Activated CD8-positive, alpha-beta T cell treated with anti-CD3 and anti-CD28 coated beads, Interleukin-2, amount 10 ng/mL, durations not matched to agents 7 days and 5 days (primary cell): ENCODE measurements at regions not wholly inside any gene's neighbourhood (a gene's known extent, or its start where the extent isn't known, plus 50 kb on each side); places are given as distances from the start of the nearest gene placed in this dataset.

Experiments used
- ATAC-seq: fragments of 150-1000 bp; cut with Tn5 transposase; one replicate; pipeline ENCODE4 v1.10.0; 2021; ENCODE audit warnings: moderate library complexity
- CTCF ChIA-PET: fragments of 350-600 bp; sonication (Branson Sonifier 250); formaldehyde crosslinking; loops from one replicate; lab custom pipeline; 2021; ENCODE audit warnings: antibody characterized with exemption; lab: Charles Lee
- POLR2A ChIA-PET: fragments of 350-600 bp; sonication (Branson Sonifier 250); formaldehyde crosslinking; loops from one replicate; lab custom pipeline; 2021; ENCODE audit warnings: antibody characterized with exemption; lab: Charles Lee
- DNase-seq: peaks from one replicate; pipeline ENCODE4 v3.0.0-alpha.2; 2020
- H3K27ac Mint-ChIP-seq: one replicate; pipeline ENCODE4 v1.8.0; 2021; ENCODE audit warnings: mild to moderate bottlenecking, mixed read lengths
- H3K27me3 Mint-ChIP-seq: one replicate; pipeline ENCODE4 v1.8.0; 2021; ENCODE audit warnings: low read depth, mixed read lengths
- H3K36me3 Mint-ChIP-seq: one replicate; pipeline ENCODE4 v1.8.0; 2021; ENCODE audit warnings: low read depth, mixed read lengths
- H3K4me1 Mint-ChIP-seq: one replicate; pipeline ENCODE4 v1.8.0; 2021; ENCODE audit warnings: low read depth, mixed read lengths
- H3K4me3 Mint-ChIP-seq: one replicate; pipeline ENCODE4 v1.8.0; 2021; ENCODE audit warnings: mild to moderate bottlenecking, mixed read lengths
- H3K9me3 Mint-ChIP-seq: one replicate; pipeline ENCODE4 v1.8.0; 2022; ENCODE audit warnings: mixed read lengths; ENCODE audit not compliant: insufficient read depth

DNA sequence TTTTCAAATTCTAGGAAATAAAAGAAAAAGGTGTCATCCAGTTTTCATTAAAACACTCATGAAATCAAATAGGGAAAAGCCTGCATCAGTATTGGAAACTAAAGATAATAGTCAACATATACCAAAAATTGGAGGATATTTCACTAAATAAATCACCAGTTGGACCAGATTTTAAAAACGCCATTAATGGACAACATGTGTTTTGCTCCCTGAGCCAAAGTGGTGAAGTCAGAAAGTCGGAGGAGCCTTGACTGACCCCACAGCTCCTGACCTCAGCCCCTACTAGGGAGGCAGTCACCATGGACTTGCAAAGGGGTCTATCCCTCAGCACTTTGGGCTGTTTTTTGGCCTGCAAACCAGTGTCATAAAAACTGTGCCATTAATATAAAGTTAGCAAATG, 98.3 kb upstream of the SEC61G start:
- Mint-ChIP-seq H3K9me3 (no peaks in the 10 kb centered on the region), H3K27ac (no peak overlapping the region), H3K4me3 (no peak overlapping the region), H3K4me1 (no peaks in the 10 kb centered on the region), H3K27me3 (peaks cover 2% of the 10 kb centered on the region), H3K36me3 (no peaks in the 10 kb centered on the region)
- CTCF ChIA-PET: no interaction called here
- ATAC-seq: no peak
- DNase-seq: no peak
- POLR2A ChIA-PET: no interaction called here

DNA sequence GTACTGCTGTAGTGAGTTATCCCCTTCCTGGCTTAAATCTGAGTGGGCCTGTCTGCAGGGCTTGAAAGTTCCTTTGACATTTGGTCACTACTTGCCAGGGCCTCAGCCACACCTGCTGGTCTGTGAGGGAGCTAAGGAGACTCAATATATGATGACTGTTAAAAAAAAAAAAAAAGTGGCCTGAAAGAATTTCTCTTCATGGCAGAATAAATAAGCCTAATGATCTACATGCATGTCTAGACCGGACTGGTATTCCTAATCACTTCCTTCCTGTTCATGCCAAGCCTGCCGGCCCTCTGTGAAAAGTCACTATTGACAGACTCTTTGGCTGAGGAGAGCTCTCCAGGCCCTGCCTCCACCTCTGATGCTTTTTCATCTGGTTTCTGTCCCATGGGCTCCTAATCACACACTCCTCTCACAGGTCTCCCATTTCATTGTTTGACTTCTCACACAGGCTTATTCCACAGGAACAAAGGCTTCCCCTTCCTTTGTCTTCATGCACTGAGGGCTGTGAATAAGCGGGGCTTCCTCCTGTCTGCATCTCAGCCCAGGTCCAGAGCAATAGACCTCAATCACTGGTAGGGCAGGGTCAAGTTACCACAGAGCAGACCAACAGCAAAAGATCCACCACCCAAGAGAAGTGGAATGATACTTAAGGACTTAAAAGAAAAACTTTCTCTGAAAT, 99.1 kb upstream of the SEC61G start:
- peaks cover 2% of the 10 kb centered on the region for H3K27me3 Mint-ChIP-seq
- H3K27ac Mint-ChIP-seq: no peak overlapping the region
- CTCF ChIA-PET: no interaction called here
- no peak overlapping the region for H3K4me3 Mint-ChIP-seq
- POLR2A ChIA-PET: no interaction called here
- H3K36me3 Mint-ChIP-seq: no peaks in the 10 kb centered on the region
- no peaks in the 10 kb centered on the region for H3K4me1 Mint-ChIP-seq
- no peak for ATAC-seq
- no peak for DNase-seq
- no peaks in the 10 kb centered on the region for H3K9me3 Mint-ChIP-seq

DNA sequence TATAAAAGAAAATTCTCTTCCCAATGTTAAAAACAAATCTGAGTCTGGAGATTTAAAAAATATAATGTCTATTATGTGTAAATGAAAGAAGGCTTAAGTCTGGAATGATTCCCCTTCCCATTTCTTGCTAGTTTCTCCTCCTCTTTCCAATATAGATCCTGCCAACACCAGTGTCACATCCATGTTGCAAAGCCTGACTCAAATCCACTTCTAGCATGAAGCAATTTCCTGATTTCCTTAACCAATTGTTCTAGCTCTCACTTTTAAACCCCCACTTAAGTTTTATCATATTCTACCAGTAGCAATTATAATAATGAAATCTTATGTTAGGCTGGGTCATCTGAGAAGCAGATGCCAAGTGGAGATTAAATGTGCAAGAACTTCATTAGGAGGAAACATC, 100.1 kb upstream of the SEC61G start:
- ATAC-seq (no peak), DNase-seq (no peak)
- Mint-ChIP-seq H3K4me1 (no peaks in the 10 kb centered on the region), H3K36me3 (no peaks in the 10 kb centered on the region), H3K9me3 (no peaks in the 10 kb centered on the region), H3K4me3 (no peak overlapping the region), H3K27me3 (peaks cover 2% of the 10 kb centered on the region), H3K27ac (no peak overlapping the region)
- POLR2A ChIA-PET: no interaction called here
- CTCF ChIA-PET: no interaction called here

DNA sequence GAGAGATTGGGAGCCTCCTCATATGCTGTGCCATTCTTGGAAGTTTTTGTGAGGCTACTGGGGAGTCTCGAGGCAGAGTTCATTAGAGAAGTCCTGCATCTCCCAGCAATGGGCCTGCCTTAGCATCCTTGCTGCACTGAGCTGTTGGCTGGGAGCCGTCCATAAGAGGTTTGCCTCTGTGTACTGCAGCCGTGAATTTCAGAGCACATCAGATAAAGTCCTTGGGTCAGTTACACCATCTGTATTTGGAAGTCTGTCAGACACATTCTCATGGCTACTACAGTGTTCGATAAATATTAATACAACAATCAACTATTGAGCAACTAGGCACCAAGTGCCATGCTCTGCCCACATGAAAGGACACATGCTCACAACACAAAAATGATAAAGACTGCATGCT, 100.5 kb upstream of the SEC61G start:
- CTCF ChIA-PET: no interaction called here
- ATAC-seq (no peak), DNase-seq (no peak)
- peaks cover 2% of the 10 kb centered on the region for H3K27me3 Mint-ChIP-seq
- POLR2A ChIA-PET: no interaction called here
- no peak overlapping the region for H3K27ac Mint-ChIP-seq
- H3K4me3 Mint-ChIP-seq: no peak overlapping the region
- H3K36me3 Mint-ChIP-seq: no peaks in the 10 kb centered on the region
- H3K9me3 Mint-ChIP-seq: no peaks in the 10 kb centered on the region
- no peaks in the 10 kb centered on the region for H3K4me1 Mint-ChIP-seq

DNA sequence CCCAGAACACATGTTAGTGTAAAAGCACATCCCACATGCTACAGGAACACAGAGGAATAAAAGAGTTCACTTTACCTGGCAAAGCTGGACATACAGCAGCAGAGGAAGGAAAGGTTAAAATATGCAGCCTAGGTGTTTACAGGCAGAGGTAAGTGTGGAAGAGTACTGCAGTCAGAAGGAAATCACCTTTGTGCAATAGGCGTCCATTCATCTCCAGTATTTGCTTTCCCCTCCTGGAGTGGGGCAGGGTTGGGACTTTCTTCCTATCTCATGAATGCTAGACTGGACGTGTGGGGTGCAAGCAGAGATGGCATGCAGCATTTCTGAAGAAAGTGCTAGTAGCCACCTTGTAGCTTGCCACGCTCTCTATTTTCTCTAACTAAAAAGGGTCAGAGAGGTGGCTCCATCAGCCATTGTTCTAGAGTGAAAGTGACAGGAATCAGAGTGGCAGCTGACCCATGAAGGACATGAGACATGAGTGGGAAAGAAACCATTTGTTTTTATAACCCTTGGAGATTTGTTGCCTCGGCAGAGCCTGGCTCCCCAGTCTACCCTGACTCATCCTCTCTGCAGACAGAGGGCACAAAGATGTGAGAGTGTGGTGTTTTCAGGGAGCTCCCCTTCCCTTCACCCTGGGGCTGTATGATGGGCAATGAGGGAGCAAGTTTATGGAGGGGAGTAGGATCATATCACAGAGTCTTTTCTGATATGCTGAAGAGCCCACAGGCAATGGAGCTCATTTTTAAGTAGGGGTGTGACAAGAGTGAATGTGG, 101.2 kb upstream of the SEC61G start:
- Mint-ChIP-seq H3K4me1 (no peaks in the 10 kb centered on the region), H3K9me3 (no peaks in the 10 kb centered on the region), H3K4me3 (no peak overlapping the region), H3K27ac (no peak overlapping the region), H3K27me3 (peaks cover 2% of the 10 kb centered on the region), H3K36me3 (no peaks in the 10 kb centered on the region)
- ChIA-PET POLR2A (no interaction called here), CTCF (no interaction called here)
- DNase-seq (no peak), ATAC-seq (no peak)

DNA sequence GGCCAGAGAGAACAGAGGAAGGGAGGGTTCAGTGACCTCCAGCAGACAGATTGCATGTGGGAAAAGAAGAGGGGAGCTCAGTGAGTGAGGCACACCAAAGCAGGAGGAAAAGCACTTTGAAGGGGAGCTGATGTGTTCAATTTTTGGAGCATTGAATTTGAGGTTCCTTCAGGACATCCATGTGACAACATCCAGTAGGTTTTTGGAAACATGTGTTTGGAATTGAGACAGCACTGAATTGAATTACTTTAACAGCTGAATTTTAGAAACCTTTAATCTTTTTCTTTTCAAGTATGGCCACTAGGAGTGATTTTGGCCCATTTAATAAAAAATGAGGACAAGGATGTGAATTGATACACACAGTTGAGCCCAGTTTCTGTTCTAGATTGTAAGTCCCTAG, 101.8 kb upstream of the SEC61G start:
- peaks cover 2% of the 10 kb centered on the region for H3K27me3 Mint-ChIP-seq
- no peak overlapping the region for H3K4me3 Mint-ChIP-seq
- no peak for DNase-seq
- no peak for ATAC-seq
- H3K4me1 Mint-ChIP-seq: no peaks in the 10 kb centered on the region
- H3K36me3 Mint-ChIP-seq: no peaks in the 10 kb centered on the region
- H3K27ac Mint-ChIP-seq: no peak overlapping the region
- no peaks in the 10 kb centered on the region for H3K9me3 Mint-ChIP-seq
- POLR2A ChIA-PET: no interaction called here
- CTCF ChIA-PET: no interaction called here

DNA sequence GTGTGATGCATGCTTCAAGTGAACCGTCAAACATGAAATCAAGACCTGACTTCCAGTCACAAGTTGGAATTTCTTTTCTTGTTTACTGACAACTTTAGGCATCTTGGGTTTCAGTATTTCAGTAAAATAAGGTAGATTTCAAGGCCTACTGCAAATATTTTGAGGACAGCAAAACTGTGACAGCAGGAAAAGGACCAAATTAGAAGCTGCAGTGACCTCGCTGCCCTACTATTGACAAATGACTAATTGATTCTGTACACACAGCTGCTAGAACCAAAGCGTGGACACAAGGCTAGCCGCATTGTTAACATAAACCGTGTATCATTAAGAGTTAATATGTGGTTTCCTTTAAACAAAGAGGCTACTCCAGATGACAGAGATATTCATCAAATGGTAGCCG, 105.7 kb upstream of the SEC61G start:
- no peak for DNase-seq
- H3K27me3 Mint-ChIP-seq: peaks cover 2% of the 10 kb centered on the region

DNA sequence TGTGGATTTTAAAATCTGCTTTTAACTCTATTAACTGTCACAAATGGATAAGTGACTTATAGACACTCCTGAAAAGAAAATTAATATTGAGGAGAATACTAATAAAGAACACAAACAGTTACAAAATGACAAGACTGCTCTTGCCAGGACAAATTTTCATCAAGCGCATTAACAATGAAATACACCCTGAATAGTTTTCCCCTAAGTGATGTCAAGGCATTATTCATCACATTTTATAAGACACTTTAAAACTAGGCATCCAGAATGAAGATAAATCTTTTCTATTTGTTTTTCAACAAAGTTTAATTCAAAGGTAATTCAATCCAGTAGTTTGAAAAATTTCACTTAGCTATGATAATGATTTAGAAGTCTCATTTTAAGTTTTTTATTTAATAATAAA, 110.5 kb upstream of the SEC61G start:
- POLR2A ChIA-PET: no interaction called here

More for the DNA sequence above, 105.7 kb upstream of the SEC61G start:
- no peaks in the 10 kb centered on the region for H3K4me1 Mint-ChIP-seq
- no peaks in the 10 kb centered on the region for H3K9me3 Mint-ChIP-seq
- no peak overlapping the region for H3K27ac Mint-ChIP-seq
- CTCF ChIA-PET: no interaction called here
- POLR2A ChIA-PET: no interaction called here
- H3K36me3 Mint-ChIP-seq: no peaks in the 10 kb centered on the region
- no peak overlapping the region for H3K4me3 Mint-ChIP-seq
- no peak for ATAC-seq

DNA sequence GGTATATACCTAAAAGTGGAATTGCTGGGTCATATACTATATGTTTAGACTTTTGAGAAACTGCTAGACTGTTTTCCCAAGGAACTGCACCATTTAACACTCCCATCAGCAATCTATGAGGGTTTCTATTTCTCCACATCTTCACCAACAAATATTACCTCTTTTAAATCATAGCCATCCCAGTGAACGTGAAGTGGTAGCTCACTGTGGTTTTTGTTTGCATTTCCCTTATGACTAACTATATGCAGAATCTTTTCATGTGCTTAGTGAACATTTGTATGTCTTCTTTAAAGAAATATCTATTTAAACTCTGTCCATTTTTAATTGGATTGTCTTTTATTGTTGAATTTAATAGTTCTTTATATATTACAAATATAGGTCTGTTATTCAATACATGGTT, 115.8 kb upstream of the SEC61G start:
- no peaks in the 10 kb centered on the region for H3K36me3 Mint-ChIP-seq
- ChIA-PET POLR2A (no interaction called here), CTCF (no interaction called here)
- no peak overlapping the region for H3K27ac Mint-ChIP-seq
- H3K4me3 Mint-ChIP-seq: no peak overlapping the region
- no peaks in the 10 kb centered on the region for H3K27me3 Mint-ChIP-seq
- ATAC-seq (no peak), DNase-seq (no peak)
- H3K9me3 Mint-ChIP-seq: no peaks in the 10 kb centered on the region
- no peaks in the 10 kb centered on the region for H3K4me1 Mint-ChIP-seq

More for the DNA sequence above, 110.5 kb upstream of the SEC61G start:
- ATAC-seq (no peak), DNase-seq (no peak)
- Mint-ChIP-seq H3K4me1 (no peaks in the 10 kb centered on the region), H3K36me3 (no peaks in the 10 kb centered on the region), H3K4me3 (no peak overlapping the region), H3K27ac (no peak overlapping the region), H3K9me3 (no peaks in the 10 kb centered on the region), H3K27me3 (no peaks in the 10 kb centered on the region)
- CTCF ChIA-PET: no interaction called here

DNA sequence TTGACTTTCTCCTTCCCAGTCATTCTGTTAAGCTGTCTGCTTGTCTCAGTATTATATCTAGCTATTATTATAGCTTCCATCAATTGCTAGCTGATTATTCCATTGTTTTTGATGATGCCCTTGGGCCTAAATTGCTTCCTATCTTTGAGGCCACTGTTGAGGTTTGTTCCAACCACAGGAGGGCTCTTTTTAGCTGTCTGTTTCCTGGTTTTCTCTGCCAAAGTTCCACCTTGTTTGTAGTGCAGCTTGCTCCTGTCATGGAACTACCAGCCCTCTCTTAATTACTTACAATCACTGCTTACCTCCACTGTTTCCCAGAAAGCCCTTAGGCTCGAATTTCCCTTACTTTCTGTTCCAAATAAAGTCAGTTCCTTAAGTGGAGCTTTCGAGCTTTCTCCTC, 118.7 kb upstream of the SEC61G start:
- H3K27ac Mint-ChIP-seq: no peak overlapping the region

DNA sequence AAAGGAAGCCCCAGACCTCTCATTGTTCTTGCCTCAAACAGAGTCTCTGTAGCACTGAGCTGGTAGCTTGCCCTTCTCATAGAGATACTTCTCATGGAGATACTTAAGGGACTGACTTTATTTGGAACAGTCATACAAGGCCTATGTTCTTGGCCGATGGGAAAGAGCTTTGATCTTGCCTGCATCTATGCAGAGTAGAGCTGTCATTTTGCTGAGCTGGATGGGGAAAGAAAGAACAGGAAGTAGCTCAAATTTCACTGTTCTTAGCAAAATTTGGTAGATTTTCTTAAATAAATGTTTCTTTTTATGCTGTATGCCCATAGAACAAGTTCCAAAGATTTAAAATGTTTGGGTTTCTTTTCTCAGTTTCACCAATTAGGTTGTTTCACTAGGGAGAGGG, 119.3 kb upstream of the SEC61G start:
- ATAC-seq (no peak), DNase-seq (no peak)
- H3K27ac Mint-ChIP-seq: no peak overlapping the region
- H3K27me3 Mint-ChIP-seq: no peaks in the 10 kb centered on the region
- ChIA-PET POLR2A (no interaction called here), CTCF (no interaction called here)
- no peaks in the 10 kb centered on the region for H3K9me3 Mint-ChIP-seq
- no peaks in the 10 kb centered on the region for H3K4me1 Mint-ChIP-seq
- no peaks in the 10 kb centered on the region for H3K36me3 Mint-ChIP-seq
- no peak overlapping the region for H3K4me3 Mint-ChIP-seq

More for the DNA sequence above, 118.7 kb upstream of the SEC61G start:
- no peak for ATAC-seq
- POLR2A ChIA-PET: no interaction called here
- no peak for DNase-seq
- Mint-ChIP-seq H3K36me3 (no peaks in the 10 kb centered on the region), H3K4me3 (no peak overlapping the region), H3K4me1 (no peaks in the 10 kb centered on the region), H3K27me3 (no peaks in the 10 kb centered on the region), H3K9me3 (no peaks in the 10 kb centered on the region)
- CTCF ChIA-PET: no interaction called here

DNA sequence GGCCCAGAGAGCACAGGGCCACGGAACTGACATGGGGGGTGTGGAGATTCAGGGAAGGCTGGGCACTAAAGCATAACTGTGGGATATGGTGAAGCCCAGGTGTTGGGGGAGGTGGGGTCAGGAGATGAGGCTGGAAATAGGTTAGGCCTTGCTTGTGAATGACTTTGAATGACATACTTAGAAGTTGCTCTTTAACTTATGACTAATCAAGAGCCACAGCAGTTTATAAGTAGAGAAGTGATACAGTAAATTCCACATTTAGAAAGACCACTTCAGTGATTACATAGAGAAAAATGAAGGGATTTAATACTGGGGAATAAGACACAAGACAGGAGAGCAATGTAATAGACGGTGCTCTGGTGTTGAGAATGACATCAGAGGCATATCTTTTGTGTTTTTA, 120.8 kb upstream of the SEC61G start:
- no peaks in the 10 kb centered on the region for H3K36me3 Mint-ChIP-seq
- no peaks in the 10 kb centered on the region for H3K9me3 Mint-ChIP-seq
- no peaks in the 10 kb centered on the region for H3K27me3 Mint-ChIP-seq
- no peak for DNase-seq
- CTCF ChIA-PET: no interaction called here
- H3K4me3 Mint-ChIP-seq: no peak overlapping the region
- POLR2A ChIA-PET: no interaction called here
- no peak for ATAC-seq
- no peaks in the 10 kb centered on the region for H3K4me1 Mint-ChIP-seq
- no peak overlapping the region for H3K27ac Mint-ChIP-seq
